Neural cell (in vitro differentiated cells): ENCODE measurements at regions not wholly inside any gene's neighbourhood (a gene's known extent, or its start where the extent isn't known, plus 50 kb on each side); places are given as distances from the start of the nearest gene placed in this dataset.

Experiments used
- H2AFZ ChIP-seq: fragments of 200-600, 300-800 bp; sonication (generic), shearing (Covaris generic); 2 replicates; pipeline ENCODE4 v1.6.0; 2014; ENCODE audit warnings: low read depth, mild to moderate bottlenecking, antibody characterized with exemption, low read length, moderate library complexity
- H3F3A ChIP-seq: fragments of 200-600 bp; shearing (Covaris generic); 2 replicates; pipeline ENCODE4 v1.6.1; 2016; ENCODE audit warnings: mild to moderate bottlenecking, moderate library complexity, mixed read lengths, antibody characterized with exemption, low read length; ENCODE audit not compliant: insufficient read depth, poor library complexity, severe bottlenecking
- H3K27ac ChIP-seq: fragments of 200-600, 300-800 bp; sonication (generic), shearing (Covaris generic); 2 replicates; pipeline ENCODE4 v1.5.1; 2014; ENCODE audit warnings: mild to moderate bottlenecking, low read length, moderate library complexity
- H3K27me3 ChIP-seq: fragments of 300-800, 200-600 bp; sonication (generic), shearing (Covaris generic); 2 replicates; pipeline ENCODE4 v1.6.0; 2014; ENCODE audit warnings: mild to moderate bottlenecking, low read depth, low read length, moderate library complexity; ENCODE audit not compliant: insufficient read depth
- H3K36me3 ChIP-seq: fragments of 300-800, 200-600 bp; sonication (generic), shearing (Covaris generic); 2 replicates; pipeline ENCODE4 v1.5.1; 2014; ENCODE audit warnings: mild to moderate bottlenecking, antibody characterized with exemption, low read length, moderate library complexity; ENCODE audit not compliant: insufficient read depth
- H3K4me2 ChIP-seq: fragments of 300-800, 200-600 bp; sonication (generic), shearing (Covaris generic); 2 replicates; pipeline ENCODE4 v1.6.0; 2014; ENCODE audit warnings: mild to moderate bottlenecking, low read length
- H3K4me3 ChIP-seq: fragments of 300-800, 200-600 bp; sonication (generic), shearing (Covaris generic); 2 replicates; pipeline ENCODE4 v1.5.1; 2014; ENCODE audit warnings: mild to moderate bottlenecking, low read length, moderate library complexity
- H3K79me2 ChIP-seq: fragments of 200-600 bp; shearing (Covaris generic); replicated peaks from 2 replicates; pipeline ENCODE4 v1.6.0; 2014; ENCODE audit warnings: mild to moderate bottlenecking, low read length, moderate library complexity; ENCODE audit not compliant: insufficient read depth
- H3K9ac ChIP-seq: fragments of 300-800, 200-600 bp; sonication (generic), shearing (Covaris generic); 2 replicates; pipeline ENCODE4 v1.6.1; 2016; ENCODE audit warnings: mild to moderate bottlenecking, low read length, mixed read lengths
- H3K9me2 ChIP-seq: fragments of 200-600 bp; shearing (Covaris generic); 2 replicates; pipeline ENCODE4 v1.6.1; 2016; ENCODE audit warnings: mild to moderate bottlenecking, low read length, mixed read lengths; ENCODE audit not compliant: insufficient read depth
- H3K9me3 ChIP-seq: fragments of 200-600, 300-800 bp; sonication (generic), shearing (Covaris generic); 2 replicates; pipeline ENCODE4 v1.6.1; 2016; ENCODE audit warnings: mild to moderate bottlenecking, mixed run types, low read length, moderate library complexity, mixed read lengths
- H4K20me1 ChIP-seq: fragments of 200-600 bp; shearing (Covaris generic); 2 replicates; pipeline ENCODE4 v1.6.1; 2016; ENCODE audit warnings: mild to moderate bottlenecking, mixed run types; ENCODE audit not compliant: insufficient read depth
- EP300 ChIP-seq: fragments of 450-650 bp; conservative IDR thresholded peaks from 2 replicates; pipeline ENCODE4 v1.6.1; 2014; ENCODE audit warnings: antibody characterized with exemption, mild to moderate bottlenecking, moderate library complexity; ENCODE audit not compliant: poor library complexity, severe bottlenecking
- EZH2 ChIP-seq: fragments of 200-600, 300-800 bp; shearing (Covaris generic), sonication (generic); IDR thresholded peaks from 2 replicates; pipeline ENCODE4 v1.6.1; 2014; ENCODE audit warnings: antibody characterized with exemption, low read length, borderline replicate concordance, mild to moderate bottlenecking; ENCODE audit not compliant: insufficient read depth, poor library complexity, severe bottlenecking
- MXI1 ChIP-seq: fragments of 450-650 bp; conservative IDR thresholded peaks from 2 replicates; pipeline ENCODE4 v1.6.1; 2014; ENCODE audit warnings: antibody characterized with exemption, mild to moderate bottlenecking; ENCODE audit not compliant: poor library complexity, severe bottlenecking
- POLR2AphosphoS5 ChIP-seq: IDR thresholded peaks from 2 replicates; pipeline ENCODE4 v1.6.1; 2012
- RAD21 ChIP-seq: fragments of 450-650 bp; conservative IDR thresholded peaks from 2 replicates; pipeline ENCODE4 v1.6.1; 2014; ENCODE audit warnings: antibody characterized with exemption, mild to moderate bottlenecking, moderate library complexity
- SMC3 ChIP-seq: fragments of 450-650 bp; conservative IDR thresholded peaks from 2 replicates; pipeline ENCODE4 v1.6.1; 2014; ENCODE audit warnings: antibody characterized with exemption, mild to moderate bottlenecking, moderate library complexity; ENCODE audit not compliant: poor library complexity
- TAF1 ChIP-seq: IDR thresholded peaks from 2 replicates; pipeline ENCODE4 v1.6.1; 2012; ENCODE audit warnings: low read depth
- TF ChIP-seq, protein P1 (sequence below): IDR thresholded peaks from 2 replicates; pipeline ENCODE4 v1.6.1; 2012; ENCODE audit warnings: borderline replicate concordance
- TF ChIP-seq, protein P2 (sequence below): fragments of 450-650 bp; IDR thresholded peaks from 2 replicates; pipeline ENCODE4 v1.5.1; 2014; ENCODE audit warnings: antibody characterized with exemption, mild to moderate bottlenecking, moderate library complexity; ENCODE audit not compliant: poor library complexity, severe bottlenecking

DNA sequence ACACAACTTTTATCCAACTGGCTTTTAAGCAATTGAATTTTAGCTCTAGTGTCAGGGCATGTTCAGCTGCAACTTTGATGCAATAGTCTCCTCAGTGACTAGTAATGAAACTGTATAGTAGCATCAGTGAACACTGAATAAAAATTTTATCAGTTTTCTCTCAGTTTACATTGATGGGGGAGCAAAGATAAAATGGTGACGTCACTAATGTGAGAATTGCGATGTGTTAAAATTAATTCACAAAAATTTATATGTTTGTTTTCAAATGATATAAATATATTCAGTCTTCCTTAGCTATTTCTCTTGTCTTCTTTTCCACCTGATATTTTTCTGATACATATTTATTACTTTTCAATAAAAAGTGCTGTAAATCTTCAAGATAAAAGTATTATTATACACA, 508.8 kb upstream of the AGA start:
- no peak overlapping the region for H3K27ac ChIP-seq
- H3K27me3 ChIP-seq = no peaks in the 10 kb centered on the region
- H3K9me3 ChIP-seq = no peaks in the 10 kb centered on the region
- no peaks in the 10 kb centered on the region for H3K36me3 ChIP-seq
- H3K9me2 ChIP-seq = no peaks in the 10 kb centered on the region
- H4K20me1 ChIP-seq = no peaks in the 10 kb centered on the region
- no peak overlapping the region for H3K9ac ChIP-seq
- H3K4me3 ChIP-seq = no peak overlapping the region
- no peak overlapping the region for H2AFZ ChIP-seq
- no peaks in the 10 kb centered on the region for H3F3A ChIP-seq
- no peaks in the 10 kb centered on the region for H3K79me2 ChIP-seq
- no peak for TF ChIP-seq RAD21
- TF ChIP-seq EZH2 = no peak
- TF ChIP-seq TAF1 = no peak
- no peak for TF ChIP-seq MXI1
- TF ChIP-seq, protein P1, sequence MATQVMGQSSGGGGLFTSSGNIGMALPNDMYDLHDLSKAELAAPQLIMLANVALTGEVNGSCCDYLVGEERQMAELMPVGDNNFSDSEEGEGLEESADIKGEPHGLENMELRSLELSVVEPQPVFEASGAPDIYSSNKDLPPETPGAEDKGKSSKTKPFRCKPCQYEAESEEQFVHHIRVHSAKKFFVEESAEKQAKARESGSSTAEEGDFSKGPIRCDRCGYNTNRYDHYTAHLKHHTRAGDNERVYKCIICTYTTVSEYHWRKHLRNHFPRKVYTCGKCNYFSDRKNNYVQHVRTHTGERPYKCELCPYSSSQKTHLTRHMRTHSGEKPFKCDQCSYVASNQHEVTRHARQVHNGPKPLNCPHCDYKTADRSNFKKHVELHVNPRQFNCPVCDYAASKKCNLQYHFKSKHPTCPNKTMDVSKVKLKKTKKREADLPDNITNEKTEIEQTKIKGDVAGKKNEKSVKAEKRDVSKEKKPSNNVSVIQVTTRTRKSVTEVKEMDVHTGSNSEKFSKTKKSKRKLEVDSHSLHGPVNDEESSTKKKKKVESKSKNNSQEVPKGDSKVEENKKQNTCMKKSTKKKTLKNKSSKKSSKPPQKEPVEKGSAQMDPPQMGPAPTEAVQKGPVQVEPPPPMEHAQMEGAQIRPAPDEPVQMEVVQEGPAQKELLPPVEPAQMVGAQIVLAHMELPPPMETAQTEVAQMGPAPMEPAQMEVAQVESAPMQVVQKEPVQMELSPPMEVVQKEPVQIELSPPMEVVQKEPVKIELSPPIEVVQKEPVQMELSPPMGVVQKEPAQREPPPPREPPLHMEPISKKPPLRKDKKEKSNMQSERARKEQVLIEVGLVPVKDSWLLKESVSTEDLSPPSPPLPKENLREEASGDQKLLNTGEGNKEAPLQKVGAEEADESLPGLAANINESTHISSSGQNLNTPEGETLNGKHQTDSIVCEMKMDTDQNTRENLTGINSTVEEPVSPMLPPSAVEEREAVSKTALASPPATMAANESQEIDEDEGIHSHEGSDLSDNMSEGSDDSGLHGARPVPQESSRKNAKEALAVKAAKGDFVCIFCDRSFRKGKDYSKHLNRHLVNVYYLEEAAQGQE = no peak
- TF ChIP-seq POLR2AphosphoS5 = no peak
- TF ChIP-seq, protein P2, sequence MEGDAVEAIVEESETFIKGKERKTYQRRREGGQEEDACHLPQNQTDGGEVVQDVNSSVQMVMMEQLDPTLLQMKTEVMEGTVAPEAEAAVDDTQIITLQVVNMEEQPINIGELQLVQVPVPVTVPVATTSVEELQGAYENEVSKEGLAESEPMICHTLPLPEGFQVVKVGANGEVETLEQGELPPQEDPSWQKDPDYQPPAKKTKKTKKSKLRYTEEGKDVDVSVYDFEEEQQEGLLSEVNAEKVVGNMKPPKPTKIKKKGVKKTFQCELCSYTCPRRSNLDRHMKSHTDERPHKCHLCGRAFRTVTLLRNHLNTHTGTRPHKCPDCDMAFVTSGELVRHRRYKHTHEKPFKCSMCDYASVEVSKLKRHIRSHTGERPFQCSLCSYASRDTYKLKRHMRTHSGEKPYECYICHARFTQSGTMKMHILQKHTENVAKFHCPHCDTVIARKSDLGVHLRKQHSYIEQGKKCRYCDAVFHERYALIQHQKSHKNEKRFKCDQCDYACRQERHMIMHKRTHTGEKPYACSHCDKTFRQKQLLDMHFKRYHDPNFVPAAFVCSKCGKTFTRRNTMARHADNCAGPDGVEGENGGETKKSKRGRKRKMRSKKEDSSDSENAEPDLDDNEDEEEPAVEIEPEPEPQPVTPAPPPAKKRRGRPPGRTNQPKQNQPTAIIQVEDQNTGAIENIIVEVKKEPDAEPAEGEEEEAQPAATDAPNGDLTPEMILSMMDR = no peak
- no peak for TF ChIP-seq EP300
- no peak for TF ChIP-seq SMC3
- H3K4me2 ChIP-seq = no peak overlapping the region

DNA sequence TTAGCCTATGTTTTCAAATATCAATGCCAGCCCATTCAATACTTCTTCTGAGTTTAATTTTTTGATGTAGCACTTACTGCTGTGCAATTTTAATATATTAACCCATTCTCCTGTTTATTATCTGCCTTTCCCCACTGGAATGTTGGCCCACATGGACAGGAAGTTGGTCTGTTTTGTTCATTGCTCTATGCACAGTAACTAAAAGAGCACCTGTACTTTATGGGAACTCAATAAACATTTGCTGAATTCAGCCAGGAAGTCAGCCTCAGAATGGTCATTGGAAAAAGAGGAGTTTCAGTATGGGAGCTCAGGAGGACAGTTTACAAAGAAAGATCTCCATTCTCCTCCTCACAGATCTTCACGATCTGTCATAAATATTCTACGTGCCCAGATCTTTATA, 510.5 kb upstream of the AGA start:
- no peak overlapping the region for H3K4me3 ChIP-seq
- H3K9me2 ChIP-seq = no peaks in the 10 kb centered on the region
- H3K4me2 ChIP-seq = no peak overlapping the region
- no peaks in the 10 kb centered on the region for H3F3A ChIP-seq
- no peak overlapping the region for H2AFZ ChIP-seq
- no peak overlapping the region for H3K27ac ChIP-seq
- no peaks in the 10 kb centered on the region for H3K27me3 ChIP-seq
- no peaks in the 10 kb centered on the region for H3K9me3 ChIP-seq
- H4K20me1 ChIP-seq = no peaks in the 10 kb centered on the region
- no peak for TF ChIP-seq POLR2AphosphoS5
- TF ChIP-seq MXI1 = no peak
- TF ChIP-seq RAD21 = no peak
- no peak for TF ChIP-seq EP300
- TF ChIP-seq, protein P1 = no peak
- TF ChIP-seq, protein P2 = no peak
- TF ChIP-seq EZH2 = no peak
- no peak for TF ChIP-seq TAF1
- no peak for TF ChIP-seq SMC3
- H3K36me3 ChIP-seq = no peaks in the 10 kb centered on the region
- H3K9ac ChIP-seq = no peak overlapping the region
- no peaks in the 10 kb centered on the region for H3K79me2 ChIP-seq
